Gastroesophageal sphincter (tissue), 3 donors: ENCODE measurements at regions not wholly inside any gene's neighbourhood (a gene's known extent, or its start where the extent isn't known, plus 50 kb on each side); places are given as distances from the start of the nearest gene placed in this dataset.

Source experiments
- EP300 ChIP-seq: sonication (generic); formaldehyde crosslinking; IDR thresholded peaks from one replicate; pipeline ENCODE4 v1.6.1; 2017; ENCODE audit warnings: antibody characterized with exemption, mild to moderate bottlenecking
- POLR2A ChIP-seq, 2 donors: fragments of 450-650 bp; IDR thresholded peaks; one replicate each; pipeline ENCODE4 v1.6.1; 2017; ENCODE audit warnings: antibody characterized with exemption in 2 of 2, mild to moderate bottlenecking in 2 of 2, moderate library complexity in 1 of 2
- POLR2AphosphoS5 ChIP-seq: sonication (generic); formaldehyde crosslinking; IDR thresholded peaks from one replicate; pipeline ENCODE4 v1.6.1; 2017; ENCODE audit warnings: antibody characterized with exemption
- TF ChIP-seq, protein P1 (sequence below), 4 experiments: fragments of 200-600 bp in 2 of 4; fragments of 450-650 bp in 2 of 4; sonication (generic) in 1 of 4; IDR thresholded peaks; one replicate each; pipeline ENCODE4 v1.5.1; 2017 to 2019; ENCODE audit warnings: antibody characterized with exemption in 4 of 4, mild to moderate bottlenecking in 2 of 4, moderate library complexity in 2 of 4

- TF ChIP-seq, protein P1, sequence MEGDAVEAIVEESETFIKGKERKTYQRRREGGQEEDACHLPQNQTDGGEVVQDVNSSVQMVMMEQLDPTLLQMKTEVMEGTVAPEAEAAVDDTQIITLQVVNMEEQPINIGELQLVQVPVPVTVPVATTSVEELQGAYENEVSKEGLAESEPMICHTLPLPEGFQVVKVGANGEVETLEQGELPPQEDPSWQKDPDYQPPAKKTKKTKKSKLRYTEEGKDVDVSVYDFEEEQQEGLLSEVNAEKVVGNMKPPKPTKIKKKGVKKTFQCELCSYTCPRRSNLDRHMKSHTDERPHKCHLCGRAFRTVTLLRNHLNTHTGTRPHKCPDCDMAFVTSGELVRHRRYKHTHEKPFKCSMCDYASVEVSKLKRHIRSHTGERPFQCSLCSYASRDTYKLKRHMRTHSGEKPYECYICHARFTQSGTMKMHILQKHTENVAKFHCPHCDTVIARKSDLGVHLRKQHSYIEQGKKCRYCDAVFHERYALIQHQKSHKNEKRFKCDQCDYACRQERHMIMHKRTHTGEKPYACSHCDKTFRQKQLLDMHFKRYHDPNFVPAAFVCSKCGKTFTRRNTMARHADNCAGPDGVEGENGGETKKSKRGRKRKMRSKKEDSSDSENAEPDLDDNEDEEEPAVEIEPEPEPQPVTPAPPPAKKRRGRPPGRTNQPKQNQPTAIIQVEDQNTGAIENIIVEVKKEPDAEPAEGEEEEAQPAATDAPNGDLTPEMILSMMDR (IDR thresholded peaks at IDR 0.05): no peak
- TF ChIP-seq POLR2AphosphoS5 (no peak), EP300 (no peak), POLR2A (IDR thresholded peaks at IDR 0.05) (no peak)
Observed at GRCh38 chr2:107742460-107743027, 84.1 kb upstream of the RGPD4 start.
